Skeletal muscle satellite cell (primary cell): ENCODE measurements at regions not wholly inside any gene's neighbourhood (a gene's known extent, or its start where the extent isn't known, plus 50 kb on each side); places are given as distances from the start of the nearest gene placed in this dataset. TPM values are rescaled to one million over a fixed set of nuclear protein-coding genes. Genes with fewer than 3 reads are reported as not detected.

ENCODE experiments used
- H3K27me3 ChIP-seq: 2 replicates; pipeline ENCODE4 v1.7.0; 2013; ENCODE audit warnings: low read length; ENCODE audit not compliant: control insufficient read depth, insufficient read depth
- H3K36me3 ChIP-seq: 2 replicates; pipeline ENCODE4 v1.7.0; 2013; ENCODE audit warnings: mild to moderate bottlenecking, control low read depth, low read length; ENCODE audit not compliant: insufficient read depth
- H3K4me1 ChIP-seq: 2 replicates; pipeline ENCODE4 v1.7.0; 2013; ENCODE audit warnings: low read length; ENCODE audit not compliant: control insufficient read depth, insufficient read depth
- H3K4me2 ChIP-seq: 2 replicates; pipeline ENCODE4 v1.7.0; 2013; ENCODE audit warnings: mild to moderate bottlenecking, low read length
- H3K4me3 ChIP-seq: 2 replicates; pipeline ENCODE4 v1.7.0; 2013; ENCODE audit warnings: low read length
- H3K9ac ChIP-seq: 2 replicates; pipeline ENCODE4 v1.7.0; 2013; ENCODE audit warnings: mild to moderate bottlenecking, low read depth, low read length, moderate library complexity
- H3K9me3 ChIP-seq: replicated peaks from 2 replicates; pipeline ENCODE4 v1.7.0; 2013; ENCODE audit warnings: mild to moderate bottlenecking, control low read depth, low read length
- small RNA-seq: library from RNA; depleted of rRNA; stranded (forward); fragments of <200 nt; gene quantifications from one replicate; pipeline ENCODE3, GENCODE V24; 2012

- H3K4me3 ChIP-seq, result no peak overlapping the region
- H3K4me1 ChIP-seq, result no peaks in the 10 kb centered on the region
- no peaks in the 10 kb centered on the region for H3K36me3 ChIP-seq
- H3K9ac ChIP-seq, result no peak overlapping the region
- H3K9me3 ChIP-seq, result no peaks in the 10 kb centered on the region
- H3K4me2 ChIP-seq, result no peak overlapping the region
- H3K27me3 ChIP-seq, result no peaks in the 10 kb centered on the region
Measured at GRCh38 chr20:17171746-17172280, 55.0 kb upstream of the PCSK2 start.

- H3K27me3 ChIP-seq, result no peaks in the 10 kb centered on the region
- H3K9ac ChIP-seq, result no peak overlapping the region
- no peak overlapping the region for H3K4me2 ChIP-seq
- no peak overlapping the region for H3K4me3 ChIP-seq
- H3K9me3 ChIP-seq, result no peaks in the 10 kb centered on the region
- no peaks in the 10 kb centered on the region for H3K36me3 ChIP-seq
- no peaks in the 10 kb centered on the region for H3K4me1 ChIP-seq
Measured at GRCh38 chr20:17172836-17173516, 53.9 kb upstream of the PCSK2 start.

Small RNAs in the stretch of these regions (small RNA-seq; reads per million reads assigned to genes)
- gene RF00012, result not detected
